NCI-H82 (cell line): ENCODE measurements at regions not wholly inside any gene's neighbourhood (a gene's known extent, or its start where the extent isn't known, plus 50 kb on each side); places are given as distances from the start of the nearest gene placed in this dataset.

Experiments used
- DNase-seq: peaks from one replicate; lab custom pipeline; 2025; lab: John Stamatoyannopoulos, UW

- DNase-seq = no peak
Observed at GRCh38 chr17:12590417-12590816, 75.3 kb upstream of the MYOCD start.

- DNase-seq = no peak
Observed at GRCh38 chr17:12591021-12591735, 74.5 kb upstream of the MYOCD start.

- no peak for DNase-seq
Observed at GRCh38 chr17:12592941-12593340, 72.7 kb upstream of the MYOCD start.

GRCh38 chr17:12596961-12597360 is 68.7 kb upstream of the MYOCD start:
- DNase-seq = no peak

GRCh38 chr17:12597895-12598294 is 67.8 kb upstream of the MYOCD start:
- no peak for DNase-seq

- DNase-seq = no peak
Observed at GRCh38 chr17:12599186-12599920, 66.3 kb upstream of the MYOCD start.

- no peak for DNase-seq
Observed at GRCh38 chr17:12600349-12600748, 65.3 kb upstream of the MYOCD start.

GRCh38 chr17:12603566-12603965 is 62.1 kb upstream of the MYOCD start:
- no peak for DNase-seq

GRCh38 chr17:12605222-12605621 is 60.5 kb upstream of the MYOCD start:
- no peak for DNase-seq

- no peak for DNase-seq
Observed at GRCh38 chr17:12613566-12613965, 52.1 kb upstream of the MYOCD start.
